ENCODE measurements at regions not wholly inside any gene's neighbourhood (a gene's known extent, or its start where the extent isn't known, plus 50 kb on each side); places are given as distances from the start of the nearest gene placed in this dataset.

- TF ChIP-seq POLR2A (IDR thresholded peaks at IDR 0.05; ENCODE audit: low read length), result no peak
- no peak for DNase-seq
Observed at GRCh38 chr13:90428522-90429210, 918.8 kb upstream of the MIR17HG start.

- TF ChIP-seq GATA1 (IDR thresholded peaks at IDR 0.05; ENCODE audit: low read depth, low read length) (no peak), POLR2A (IDR thresholded peaks at IDR 0.05; ENCODE audit: low read length) (no peak)
- no peak for DNase-seq
Observed at GRCh38 chr13:90430127-90430526, 917.4 kb upstream of the MIR17HG start.

GRCh38 chr13:90436697-90437096 lies 910.8 kb upstream of the MIR17HG start:
- no peak for DNase-seq
- TF ChIP-seq POLR2A (IDR thresholded peaks at IDR 0.05; ENCODE audit: low read length) (no peak), GATA1 (IDR thresholded peaks at IDR 0.05; ENCODE audit: low read depth, low read length) (no peak)

- no peak for TF ChIP-seq GATA1 (IDR thresholded peaks at IDR 0.05; ENCODE audit: low read depth, low read length)
- TF ChIP-seq POLR2A (IDR thresholded peaks at IDR 0.05; ENCODE audit: low read length), result no peak
- no peak for DNase-seq
Observed at GRCh38 chr13:90438576-90438975, 908.9 kb upstream of the MIR17HG start.

- TF ChIP-seq POLR2A (IDR thresholded peaks at IDR 0.05; ENCODE audit: low read length) (no peak), GATA1 (IDR thresholded peaks at IDR 0.05; ENCODE audit: low read depth, low read length) (no peak)
- DNase-seq, result no peak
Observed at GRCh38 chr13:90443268-90443667, 904.2 kb upstream of the MIR17HG start.

GRCh38 chr13:90444232-90444631 lies 903.3 kb upstream of the MIR17HG start:
- no peak for DNase-seq

GRCh38 chr13:90445179-90445578 lies 902.3 kb upstream of the MIR17HG start:
- DNase-seq, result no peak
- TF ChIP-seq POLR2A (IDR thresholded peaks at IDR 0.05; ENCODE audit: low read length) (no peak), GATA1 (IDR thresholded peaks at IDR 0.05; ENCODE audit: low read depth, low read length) (no peak)

More at GRCh38 chr13:90444232-90444631, 903.3 kb upstream of the MIR17HG start:
- TF ChIP-seq GATA1 (IDR thresholded peaks at IDR 0.05; ENCODE audit: low read depth, low read length) (no peak), POLR2A (IDR thresholded peaks at IDR 0.05; ENCODE audit: low read length) (no peak)

- no peak for TF ChIP-seq POLR2A (IDR thresholded peaks at IDR 0.05; ENCODE audit: low read length)
- no peak for TF ChIP-seq GATA1 (IDR thresholded peaks at IDR 0.05; ENCODE audit: low read depth, low read length)
Observed at GRCh38 chr13:90447034-90447733, 900.3 kb upstream of the MIR17HG start.

GRCh38 chr13:90447734-90448101 lies 899.8 kb upstream of the MIR17HG start:
- no peak for DNase-seq
- no peak for TF ChIP-seq GATA1 (IDR thresholded peaks at IDR 0.05; ENCODE audit: low read depth, low read length)
- TF ChIP-seq POLR2A (IDR thresholded peaks at IDR 0.05; ENCODE audit: low read length), result no peak

More at GRCh38 chr13:90447034-90447733, 900.3 kb upstream of the MIR17HG start:
- DNase-seq, result no peak

GRCh38 chr13:90448466-90449037 lies 898.9 kb upstream of the MIR17HG start:
- no peak for DNase-seq
- TF ChIP-seq GATA1 (IDR thresholded peaks at IDR 0.05; ENCODE audit: low read depth, low read length), result no peak
- TF ChIP-seq POLR2A (IDR thresholded peaks at IDR 0.05; ENCODE audit: low read length), result no peak

GRCh38 chr13:90453342-90453741 lies 894.1 kb upstream of the MIR17HG start:
- TF ChIP-seq POLR2A (IDR thresholded peaks at IDR 0.05; ENCODE audit: low read length) (no peak), GATA1 (IDR thresholded peaks at IDR 0.05; ENCODE audit: low read depth, low read length) (no peak)
- no peak for DNase-seq

GRCh38 chr13:90454002-90454636 lies 893.4 kb upstream of the MIR17HG start:
- TF ChIP-seq POLR2A (IDR thresholded peaks at IDR 0.05; ENCODE audit: low read length) (no peak), GATA1 (IDR thresholded peaks at IDR 0.05; ENCODE audit: low read depth, low read length) (no peak)
- no peak for DNase-seq

GRCh38 chr13:90455067-90455466 lies 892.4 kb upstream of the MIR17HG start:
- DNase-seq, result no peak
- TF ChIP-seq POLR2A (IDR thresholded peaks at IDR 0.05; ENCODE audit: low read length) (no peak), GATA1 (IDR thresholded peaks at IDR 0.05; ENCODE audit: low read depth, low read length) (no peak)

GRCh38 chr13:90455823-90456222 lies 891.7 kb upstream of the MIR17HG start:
- TF ChIP-seq GATA1 (IDR thresholded peaks at IDR 0.05; ENCODE audit: low read depth, low read length), result no peak
- DNase-seq, result no peak

All from erythroblast (primary cell).